ENCODE measurements at regions not wholly inside any gene's neighbourhood (a gene's known extent, or its start where the extent isn't known, plus 50 kb on each side); places are given as distances from the start of the nearest gene placed in this dataset.

GRCh38 chr17:72588561-72588960 is 467.7 kb downstream of the SOX9 start:
- DNase-seq, result no peak

GRCh38 chr17:72588961-72589360 is 468.1 kb downstream of the SOX9 start:
- DNase-seq, result no peak

GRCh38 chr17:72590382-72590781 is 469.6 kb downstream of the SOX9 start:
- DNase-seq, result peak; percentile 66

DNA sequence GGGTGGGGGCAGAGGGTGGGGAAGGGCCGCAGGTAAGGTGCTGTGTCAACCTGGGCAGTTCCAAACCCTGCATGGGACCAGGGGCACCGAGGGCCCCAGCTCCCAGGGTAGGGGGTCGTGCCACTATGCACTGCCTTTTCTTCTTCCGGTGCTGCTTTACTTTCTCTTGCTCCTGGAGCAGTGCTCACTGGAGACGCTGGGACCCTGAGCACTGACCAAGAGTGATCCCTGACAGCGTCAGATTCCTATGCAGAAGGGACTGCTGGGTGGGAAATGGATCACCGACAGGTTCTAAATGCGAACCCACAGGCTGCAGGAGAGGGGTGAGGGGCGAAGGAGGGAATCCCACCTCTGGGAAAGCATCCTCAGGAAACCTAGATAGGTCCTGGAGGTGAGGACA is 470.1 kb downstream of the SOX9 start:
- no peak for DNase-seq

GRCh38 chr17:72591289-72592241 is 470.7 kb downstream of the SOX9 start:
- DNase-seq, result no peak

GRCh38 chr17:72592242-72592966 is 471.6 kb downstream of the SOX9 start:
- peak; percentile 89 for DNase-seq

- DNase-seq, result no peak
Measured at GRCh38 chr17:72592967-72593325, 472.1 kb downstream of the SOX9 start.

- no peak for DNase-seq
Measured at GRCh38 chr17:72594248-72594647, 473.4 kb downstream of the SOX9 start.

All from fibroblast of skin of scalp (primary cell).